Activated naive CD8-positive, alpha-beta T cell treated with anti-CD3 and anti-CD28 coated beads, Interleukin-2, amount 50 U/mL, for 16 hours (primary cell): ENCODE measurements at regions not wholly inside any gene's neighbourhood (a gene's known extent, or its start where the extent isn't known, plus 50 kb on each side); places are given as distances from the start of the nearest gene placed in this dataset.

Experiments
- DNase-seq: peaks from one replicate; pipeline ENCODE4 v3.0.0-alpha.2; 2020; ENCODE audit warnings: low read depth, low spot score

GRCh38 chr4:11543706-11544105 lies 115.0 kb upstream of the HS3ST1 start:
- DNase-seq: no peak

GRCh38 chr4:11542952-11543351 lies 114.3 kb upstream of the HS3ST1 start:
- DNase-seq: no peak

- DNase-seq: no peak
Measured at GRCh38 chr4:11537846-11538245, 109.2 kb upstream of the HS3ST1 start.

- DNase-seq: no peak
Measured at GRCh38 chr4:11535333-11535732, 106.6 kb upstream of the HS3ST1 start.

GRCh38 chr4:11534623-11535302 lies 106.1 kb upstream of the HS3ST1 start:
- DNase-seq: no peak

GRCh38 chr4:11532138-11532537 lies 103.4 kb upstream of the HS3ST1 start:
- no peak for DNase-seq

- DNase-seq: no peak
Measured at GRCh38 chr4:11529625-11530201, 101.0 kb upstream of the HS3ST1 start.

- DNase-seq: no peak
Measured at GRCh38 chr4:11525085-11525484, 96.4 kb upstream of the HS3ST1 start.

GRCh38 chr4:11518754-11519153 lies 90.1 kb upstream of the HS3ST1 start:
- no peak for DNase-seq

GRCh38 chr4:11514779-11515419 lies 86.2 kb upstream of the HS3ST1 start:
- DNase-seq: no peak

GRCh38 chr4:11514003-11514402 lies 85.3 kb upstream of the HS3ST1 start:
- DNase-seq: no peak

GRCh38 chr4:11512871-11513270 lies 84.2 kb upstream of the HS3ST1 start:
- DNase-seq: no peak

- DNase-seq: no peak
Measured at GRCh38 chr4:11511321-11511720, 82.6 kb upstream of the HS3ST1 start.

- DNase-seq: no peak
Measured at GRCh38 chr4:11507920-11508319, 79.2 kb upstream of the HS3ST1 start.

GRCh38 chr4:11506194-11506593 lies 77.5 kb upstream of the HS3ST1 start:
- no peak for DNase-seq

GRCh38 chr4:11505221-11505971 lies 76.7 kb upstream of the HS3ST1 start:
- DNase-seq: no peak

- DNase-seq: no peak
Measured at GRCh38 chr4:11503166-11503565, 74.5 kb upstream of the HS3ST1 start.

GRCh38 chr4:11497972-11498371 lies 69.3 kb upstream of the HS3ST1 start:
- DNase-seq: no peak

GRCh38 chr4:11497212-11497806 lies 68.6 kb upstream of the HS3ST1 start:
- DNase-seq: no peak

GRCh38 chr4:11496351-11496829 lies 67.7 kb upstream of the HS3ST1 start:
- no peak for DNase-seq

- DNase-seq: no peak
Measured at GRCh38 chr4:11495818-11496217, 67.1 kb upstream of the HS3ST1 start.

GRCh38 chr4:11495291-11495690 lies 66.6 kb upstream of the HS3ST1 start:
- DNase-seq: no peak
